Heart left ventricle (tissue), 13 donors: ENCODE measurements at regions not wholly inside any gene's neighbourhood (a gene's known extent, or its start where the extent isn't known, plus 50 kb on each side); places are given as distances from the start of the nearest gene placed in this dataset.

Experiments
- CTCF ChIP-seq, 12 donors: fragments of 200-600 bp; sonication (generic) in 4 of 12; IDR thresholded peaks; one replicate each; pipeline versions ENCODE4 v1.5.0 to v1.8.0; 2018 to 2022; ENCODE audit warnings: antibody characterized with exemption in 12 of 12, mild to moderate bottlenecking in 5 of 12
- POLR2A ChIP-seq, 2 donors: fragments of 450-650 bp; IDR thresholded peaks; one replicate each; pipeline ENCODE4 v1.6.1; 2017; ENCODE audit warnings: antibody characterized with exemption in 2 of 2, mild to moderate bottlenecking in 2 of 2, moderate library complexity in 2 of 2
- donor health status: ischemic (EF 13 %, LVEDD 7.1; RV severe dilation, severe dysfunction).
- donor health status: DM: no; HTN: yes; CAD: no.
- donor health status: DM: no; HTN: no; CAD: no.
- donor health status: ischemic (EF 25% LVEDD 6.9; RV normal size, moderate dysfunction).
- donor health status: ischemic (EF 25% LVEDD 5.7; RV mildly dilated, moderate dysfunction).
- donor health status: ischemic (EF 35%, LVEDD 5.7; RV mildly dilated, moderate dysfunction).
- donor health status: nonischemic (EF 11% LVEDD 7.7; RV severe dilation, severe dysfunction).
- donor health status: DM: yes; HTN: yes; CAD: no.
- donor health status: PGD.
- donor health status: ischemic (EF 29% LVEDD 5.4; RV normal size, mild dysfunction).
- donor health status: nonischemic (EF 23%, LVEDD 6.1; RV moderate dilation, normal function).

GRCh38 chr5:118701791-118702190, 286.6 kb downstream of the DTWD2 start:
- TF ChIP-seq POLR2A (IDR thresholded peaks at IDR 0.05): no peak
- no peak for TF ChIP-seq CTCF (IDR thresholded peaks at IDR 0.05)
